B cell (primary cell): ENCODE measurements at regions not wholly inside any gene's neighbourhood (a gene's known extent, or its start where the extent isn't known, plus 50 kb on each side); places are given as distances from the start of the nearest gene placed in this dataset.

Experiments
- ATAC-seq: fragments of 200-7000 bp; cut with Tn5 transposase; one replicate; pipeline ENCODE4 v1.10.0; 2021; ENCODE audit warnings: low read depth, mild to moderate bottlenecking, moderate number of reproducible peaks, moderate library complexity
- CTCF ChIA-PET: fragments of 350-600 bp; sonication (Branson Sonifier 250); formaldehyde crosslinking; loops from one replicate; lab custom pipeline; 2021; ENCODE audit warnings: antibody characterized with exemption, inconsistent platforms; lab: Charles Lee
- POLR2A ChIA-PET: fragments of 350-600 bp; sonication (Branson Sonifier 250); formaldehyde crosslinking; loops from one replicate; lab custom pipeline; 2021; ENCODE audit warnings: antibody characterized with exemption; lab: Charles Lee
- DNase-seq: peaks from one replicate; pipeline ENCODE4 v3.0.0; 2013
- H2AFZ ChIP-seq: 2 replicates; pipeline ENCODE4 v1.6.1; 2012; ENCODE audit warnings: mild to moderate bottlenecking, low read depth, low read length; ENCODE audit not compliant: insufficient read depth, poor library complexity, severe bottlenecking
- H3K27ac ChIP-seq, 2 donors: 1 replicate in 1 of 2; 2 replicates in 1 of 2; pipeline ENCODE4 v1.5.1; 2012 to 2013; ENCODE audit warnings: low read length in 2 of 2, mild to moderate bottlenecking in 2 of 2, moderate library complexity in 1 of 2
- H3K27me3 ChIP-seq, 4 experiments: fragments of 200-600 bp in 1 of 4; sonication (generic) in 1 of 4; replicated peaks in 1 of 4; 1 replicate in 2 of 4; 2 replicates in 2 of 4; pipeline versions ENCODE4 v1.6.1 to v1.7.0; 2013 to 2016; ENCODE audit warnings: low read length in 3 of 4, mild to moderate bottlenecking in 2 of 4, mixed read lengths in 1 of 4, moderate library complexity in 1 of 4; ENCODE audit not compliant: insufficient read depth in 4 of 4, control insufficient read depth in 3 of 4; ENCODE audit errors: control extremely low read depth in 1 of 4
- H3K36me3 ChIP-seq, 2 experiments: replicated peaks in 1 of 2; 1 replicate in 1 of 2; 2 replicates in 1 of 2; pipeline versions ENCODE4 v1.6.1 to v1.7.1; 2013; ENCODE audit warnings: low read length in 1 of 2; ENCODE audit not compliant: insufficient read depth in 2 of 2, control insufficient read depth in 1 of 2; ENCODE audit errors: control extremely low read depth in 1 of 2, extremely low read depth in 1 of 2
- H3K4me1 ChIP-seq, 2 donors: fragments of 200-600 bp in 1 of 2; sonication (generic) in 1 of 2; 1 replicate in 1 of 2; 2 replicates in 1 of 2; pipeline versions ENCODE4 v1.5.1 to v1.6.1; 2013 to 2017; ENCODE audit warnings: low read length in 2 of 2; ENCODE audit not compliant: control insufficient read depth in 2 of 2, insufficient read depth in 2 of 2
- H3K4me2 ChIP-seq: replicated peaks from 2 replicates; pipeline ENCODE3; 2012; ENCODE audit warnings: mild to moderate bottlenecking, low read depth, low read length; ENCODE audit not compliant: poor library complexity, severe bottlenecking
- H3K4me3 ChIP-seq, 5 experiments: fragments of 200-600 bp in 1 of 5; sonication (generic) in 1 of 5; 1 replicate in 3 of 5; 2 replicates in 2 of 5; pipeline versions ENCODE4 v1.5.1 to v1.7.0; 2011 to 2016; ENCODE audit warnings: low read length in 4 of 5, mild to moderate bottlenecking in 4 of 5, low read depth in 2 of 5, control low read depth in 1 of 5, moderate library complexity in 1 of 5; ENCODE audit not compliant: insufficient read depth in 1 of 5; ENCODE audit errors: control extremely low read depth in 1 of 5, extremely low read depth in 1 of 5
- H3K79me2 ChIP-seq: fragments of 200-600 bp; sonication (generic); one replicate; pipeline ENCODE4 v1.6.0; 2016; ENCODE audit warnings: low read length; ENCODE audit not compliant: control insufficient read depth, insufficient read depth
- H3K9ac ChIP-seq: fragments of 200-600 bp; sonication (generic); 2 replicates; pipeline ENCODE4 v1.6.1; 2017; ENCODE audit warnings: mild to moderate bottlenecking, low read length, moderate library complexity
- H3K9me3 ChIP-seq, 3 donors: one replicate each; pipeline versions ENCODE4 v1.6.1 to v1.7.1; 2013; ENCODE audit warnings: low read length in 2 of 3; ENCODE audit not compliant: control insufficient read depth in 2 of 3, insufficient read depth in 1 of 3; ENCODE audit errors: control extremely low read depth in 1 of 3
- H4K20me1 ChIP-seq: 2 replicates; pipeline ENCODE4 v1.6.0; 2012; ENCODE audit warnings: mild to moderate bottlenecking, low read length; ENCODE audit not compliant: insufficient read depth, control insufficient read depth, poor library complexity, severe bottlenecking
- H3K27ac Mint-ChIP-seq: one replicate; pipeline ENCODE4 v1.8.0; 2021; ENCODE audit warnings: mixed read lengths
- H3K27me3 Mint-ChIP-seq: one replicate; pipeline ENCODE4 v1.8.0; 2021; ENCODE audit warnings: mixed read lengths
- H3K4me1 Mint-ChIP-seq: one replicate; pipeline ENCODE4 v1.8.0; 2021; ENCODE audit warnings: mixed read lengths
- H3K4me3 Mint-ChIP-seq: one replicate; pipeline ENCODE4 v1.8.0; 2021; ENCODE audit warnings: mixed read lengths
- H3K9me3 Mint-ChIP-seq: one replicate; pipeline ENCODE4 v1.8.0; 2022; ENCODE audit warnings: mixed read lengths; ENCODE audit not compliant: insufficient read depth
- EZH2 ChIP-seq: IDR thresholded peaks from 2 replicates; pipeline ENCODE4 v1.6.1; 2012; ENCODE audit warnings: borderline replicate concordance, low read depth, mild to moderate bottlenecking, moderate library complexity, low read length; ENCODE audit not compliant: insufficient read depth, poor library complexity, severe bottlenecking
- WGBS: methylation state at CpG from one replicate; pipeline ENCODE4 v1.1.5; 2013; ENCODE audit warnings: missing lambda C conversion rate; ENCODE audit not compliant: insufficient coverage; 5-methylcytosine and 5-hydroxymethylcytosine counted together
- intact Hi-C: fragments of 100-400 bp; cut with micrococcal nuclease; formaldehyde crosslinking; loops from one replicate; pipeline ENCODE4 v1.10.0; 2022
- TF ChIP-seq, protein P1 (sequence below): fragments of 200-600 bp; IDR thresholded peaks from one replicate; pipeline ENCODE4 v1.8.0; 2022; ENCODE audit warnings: antibody characterized with exemption, mild to moderate bottlenecking

DNA sequence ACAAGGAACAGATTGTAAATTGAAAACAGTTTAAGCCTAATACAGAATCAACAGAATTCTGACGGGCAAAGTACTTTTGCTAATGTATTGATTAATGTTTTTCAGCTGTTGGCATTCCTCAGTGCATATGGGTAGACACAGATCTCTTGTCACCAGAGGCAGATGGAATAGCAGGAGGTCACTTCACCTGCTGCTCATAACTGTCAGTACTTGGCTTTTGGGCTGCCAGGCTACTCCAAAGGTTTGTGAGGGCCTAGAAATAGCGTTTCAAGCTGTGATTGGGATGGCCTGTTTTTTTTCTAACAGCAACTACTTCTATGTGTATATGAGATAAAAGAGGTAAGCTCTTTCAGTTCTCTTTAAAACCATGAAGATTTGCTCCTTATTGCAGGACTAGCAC lies 307.5 kb upstream of the ANXA10 start:
- intact Hi-C loops, result no loop called here
- Histone ChIP-seq H4K20me1 (no peaks in the 10 kb centered on the region), H2AFZ (no peak overlapping the region), H3K9ac (no peak overlapping the region), H3K4me1 (no peaks in the 10 kb centered on the region), H3K79me2 (no peaks in the 10 kb centered on the region), H3K27me3 (no peaks in the 10 kb centered on the region), H3K9me3 (no peaks in the 10 kb centered on the region), H3K27ac (no peak overlapping the region), H3K36me3 (no peaks in the 10 kb centered on the region), H3K4me2 (no peak overlapping the region), H3K4me3 (no peak overlapping the region)
- peaks cover 3% of the 10 kb centered on the region for H3K9me3 Mint-ChIP-seq
- H3K27me3 Mint-ChIP-seq, result no peaks in the 10 kb centered on the region
- ATAC-seq (no peak), DNase-seq (no peak)
- TF ChIP-seq EZH2, result no peak
- TF ChIP-seq, protein P1, sequence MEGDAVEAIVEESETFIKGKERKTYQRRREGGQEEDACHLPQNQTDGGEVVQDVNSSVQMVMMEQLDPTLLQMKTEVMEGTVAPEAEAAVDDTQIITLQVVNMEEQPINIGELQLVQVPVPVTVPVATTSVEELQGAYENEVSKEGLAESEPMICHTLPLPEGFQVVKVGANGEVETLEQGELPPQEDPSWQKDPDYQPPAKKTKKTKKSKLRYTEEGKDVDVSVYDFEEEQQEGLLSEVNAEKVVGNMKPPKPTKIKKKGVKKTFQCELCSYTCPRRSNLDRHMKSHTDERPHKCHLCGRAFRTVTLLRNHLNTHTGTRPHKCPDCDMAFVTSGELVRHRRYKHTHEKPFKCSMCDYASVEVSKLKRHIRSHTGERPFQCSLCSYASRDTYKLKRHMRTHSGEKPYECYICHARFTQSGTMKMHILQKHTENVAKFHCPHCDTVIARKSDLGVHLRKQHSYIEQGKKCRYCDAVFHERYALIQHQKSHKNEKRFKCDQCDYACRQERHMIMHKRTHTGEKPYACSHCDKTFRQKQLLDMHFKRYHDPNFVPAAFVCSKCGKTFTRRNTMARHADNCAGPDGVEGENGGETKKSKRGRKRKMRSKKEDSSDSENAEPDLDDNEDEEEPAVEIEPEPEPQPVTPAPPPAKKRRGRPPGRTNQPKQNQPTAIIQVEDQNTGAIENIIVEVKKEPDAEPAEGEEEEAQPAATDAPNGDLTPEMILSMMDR, result no peak
- ChIA-PET CTCF (no interaction called here), POLR2A (no interaction called here)
- no peaks in the 10 kb centered on the region for H3K4me1 Mint-ChIP-seq
- H3K4me3 Mint-ChIP-seq, result no peak overlapping the region
- no peak overlapping the region for H3K27ac Mint-ChIP-seq
- WGBS, result 60% methylated on average over 1 of the region's 2 CpGs

DNA sequence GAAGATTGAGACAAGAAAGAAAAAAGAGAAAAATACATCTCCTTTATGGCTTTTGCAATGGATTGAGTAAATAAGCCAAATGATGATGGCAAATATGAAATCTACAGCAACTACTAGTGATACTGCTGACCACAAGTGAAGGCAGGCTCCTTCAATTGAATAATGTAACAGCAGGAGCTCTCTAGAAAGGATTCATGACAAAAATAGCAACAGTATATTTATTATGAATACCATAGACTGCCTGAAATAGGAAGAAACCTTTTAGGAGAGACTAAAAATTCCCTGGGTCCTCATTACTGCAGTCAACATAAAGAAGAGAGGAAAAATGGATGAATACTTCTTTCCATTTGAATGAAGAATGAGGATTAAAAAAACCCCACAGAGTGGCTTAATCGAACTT lies 306.8 kb upstream of the ANXA10 start:
- H3K27ac Mint-ChIP-seq, result no peak overlapping the region
- no peaks in the 10 kb centered on the region for H3K27me3 Mint-ChIP-seq
- no peak overlapping the region for H3K4me3 Mint-ChIP-seq
- WGBS, result no CpG with 5 or more reads among the region's 1 CpG
- Histone ChIP-seq H3K79me2 (no peaks in the 10 kb centered on the region), H3K4me1 (no peaks in the 10 kb centered on the region), H3K36me3 (no peaks in the 10 kb centered on the region), H2AFZ (no peak overlapping the region), H3K4me2 (no peak overlapping the region), H3K27me3 (no peaks in the 10 kb centered on the region), H3K9me3 (no peaks in the 10 kb centered on the region), H4K20me1 (no peaks in the 10 kb centered on the region), H3K9ac (no peak overlapping the region), H3K4me3 (no peak overlapping the region), H3K27ac (no peak overlapping the region)
- intact Hi-C loops, result no loop called here
- CTCF ChIA-PET, result interaction anchor here (0.6 kb wide), 1 partner anchor 83 kb away, joined by 3 read pairs; no protein-coding TSS in a partner anchor
- DNase-seq, result no peak
- H3K4me1 Mint-ChIP-seq, result no peaks in the 10 kb centered on the region
- POLR2A ChIA-PET, result no interaction called here
- TF ChIP-seq, protein P1, result no peak
- peaks cover 3% of the 10 kb centered on the region for H3K9me3 Mint-ChIP-seq
- ATAC-seq, result no peak
